Frontal cortex (tissue), 4 donors: ENCODE measurements at regions not wholly inside any gene's neighbourhood (a gene's known extent, or its start where the extent isn't known, plus 50 kb on each side); places are given as distances from the start of the nearest gene placed in this dataset. TPM values are rescaled to one million over a fixed set of nuclear protein-coding genes. Genes with fewer than 3 reads are reported as not detected.
A peak's percentile ranks its signal among the peaks of the same experiment; 100 is the strongest.
"Not testable (repeated sequence)": the region's sequence is repeated elsewhere in the genome, so short reads cannot be mapped to it uniquely, and the experiment has no call there.

Source experiments
- DNase-seq, 2 donors: peaks; one replicate each; pipeline ENCODE4 v3.0.0; 2012; ENCODE audit warnings: low spot score in 2 of 2
- FAIRE-seq: peaks from 2 replicates; lab custom pipeline; 2012; peaks lifted over from hg19 to GRCh38; lab: Jason Lieb, UNC
- small RNA-seq: library from RNA; depleted of rRNA; stranded (forward); fragments of <200 nt; gene quantifications from one replicate; pipeline ENCODE3, GENCODE V24; 2014
- donor health status: control.
- donor health status: control.
- donor health status: control.

DNA sequence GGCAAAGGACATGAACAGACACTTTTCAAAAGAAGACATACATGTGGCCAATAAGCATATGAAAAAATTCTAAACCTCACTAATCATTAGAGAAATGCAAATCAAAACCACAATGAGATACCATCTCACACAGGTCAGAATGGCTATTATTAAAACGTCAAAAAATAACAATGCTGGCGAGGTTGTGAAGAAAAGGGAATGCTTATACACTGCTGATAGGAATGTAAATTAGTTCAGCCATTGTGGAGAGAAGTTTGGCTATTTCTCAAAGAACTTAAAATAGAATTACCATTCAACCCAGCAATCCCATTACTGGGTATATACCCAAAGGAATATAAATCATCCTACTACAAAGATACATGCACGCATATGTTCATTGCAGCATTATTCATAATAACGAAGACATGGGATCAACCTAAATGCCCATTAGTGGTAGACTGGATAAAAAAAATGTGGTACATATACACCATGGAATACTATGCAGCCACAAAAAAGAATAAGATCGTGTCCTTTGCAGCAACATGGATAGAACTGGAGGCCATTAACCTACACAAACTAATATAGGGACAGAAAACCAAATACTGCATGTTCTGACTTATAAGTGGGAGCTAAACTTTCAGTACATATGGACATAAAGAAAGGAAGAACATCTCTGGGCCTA, 101.7 kb downstream of the KLF5 start:
- not testable (repeated sequence) for FAIRE-seq, DNase-seq

GRCh38 chr13:73158851-73159250, 100.0 kb downstream of the KLF5 start:
- FAIRE-seq (no peak), DNase-seq (no peak)

DNA sequence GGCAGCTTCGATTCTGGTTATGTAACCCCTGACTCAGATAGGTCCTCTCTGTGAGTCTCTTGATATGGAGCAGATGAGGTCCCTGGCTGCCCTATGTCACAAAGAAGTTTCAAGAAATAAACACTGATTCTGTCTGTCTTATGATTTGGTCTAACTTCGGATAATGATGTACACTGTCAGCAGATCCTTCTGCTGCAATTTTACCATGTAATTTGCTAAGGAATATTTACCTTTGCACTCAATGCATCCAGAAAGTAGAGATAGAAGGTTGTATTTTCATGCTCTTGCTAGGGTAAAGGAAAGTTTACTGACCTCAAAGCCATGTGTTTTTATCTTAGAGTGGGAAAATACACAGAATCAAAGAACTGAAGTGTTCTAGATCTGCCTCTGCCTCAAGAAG, 98.2 kb downstream of the KLF5 start:
- FAIRE-seq (no peak), DNase-seq (no peak)

- DNase-seq (no peak), FAIRE-seq (no peak)
These were observed 87.9 kb downstream of the KLF5 start for GRCh38 chr13:73146707-73147106.

- FAIRE-seq (no peak), DNase-seq (peak in 1 of 2 donors; percentile 14)
These were observed 83.3 kb downstream of the KLF5 start for GRCh38 chr13:73142071-73142470.

DNA sequence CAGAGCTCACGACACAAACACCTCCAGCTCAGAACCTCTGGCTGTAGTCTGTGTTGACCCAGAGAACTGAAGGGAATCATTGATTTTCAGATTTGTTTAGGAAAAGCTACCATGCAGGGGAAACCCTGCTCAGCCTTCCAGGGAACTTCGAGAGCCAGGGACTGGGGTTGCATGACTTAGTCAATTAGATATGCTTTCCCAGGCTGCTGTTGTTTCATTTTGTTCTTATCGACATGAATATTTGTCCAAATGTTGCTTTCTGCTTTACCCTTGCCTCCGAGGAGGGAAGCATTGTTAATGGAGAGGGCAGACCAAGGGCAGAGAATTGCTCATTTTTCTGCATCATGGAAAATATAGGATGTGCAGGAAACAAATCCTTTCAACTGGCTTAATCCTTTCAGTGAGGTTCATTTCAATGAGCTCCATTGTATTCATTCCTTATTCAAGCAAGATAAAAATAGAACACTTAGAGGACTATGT, 82.5 kb downstream of the KLF5 start:
- FAIRE-seq (no peak), DNase-seq (no peak)

DNA sequence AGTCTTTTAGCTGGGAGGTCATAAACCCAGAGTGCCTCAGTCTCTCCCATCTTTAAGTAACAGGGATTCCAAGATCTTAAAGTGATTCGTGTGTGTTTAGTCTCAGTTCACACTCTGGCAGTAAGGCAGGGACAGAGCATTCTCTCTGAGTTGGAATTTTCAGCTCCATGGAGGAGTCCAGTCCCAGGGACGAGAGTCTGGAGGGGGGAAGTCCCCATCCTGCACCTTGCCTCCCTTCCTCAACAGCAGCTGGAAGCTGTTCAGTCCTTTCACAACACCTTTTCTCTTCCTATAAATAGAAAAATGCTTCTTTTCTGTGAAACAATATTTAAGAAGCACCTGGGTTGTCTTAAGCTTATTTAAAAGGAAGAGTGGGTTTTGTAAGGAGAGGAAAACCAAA, 82.0 kb downstream of the KLF5 start:
- DNase-seq (no peak), FAIRE-seq (no peak)

- no peak for FAIRE-seq
- DNase-seq, result no peak
These were observed 80.1 kb downstream of the KLF5 start for GRCh38 chr13:73138638-73139491.

DNA sequence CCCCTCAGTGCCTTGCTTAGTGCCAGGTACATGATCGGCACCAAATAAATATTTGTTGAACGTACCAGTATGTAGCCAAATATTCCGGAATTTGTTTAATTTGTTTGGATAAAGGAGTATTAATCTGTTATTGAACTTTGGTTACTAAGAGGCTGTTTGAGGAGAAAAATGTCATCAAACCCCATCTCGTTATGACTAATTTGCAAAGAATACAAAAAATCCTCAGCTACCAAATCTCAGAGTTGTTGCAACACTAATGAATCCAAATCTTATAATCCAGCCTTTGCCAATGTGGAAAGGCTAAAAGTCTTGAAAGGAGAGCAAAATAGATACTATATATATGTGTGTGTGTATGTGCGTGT, 79.5 kb downstream of the KLF5 start:
- DNase-seq, result no peak
- no peak for FAIRE-seq

GRCh38 chr13:73136776-73137175, 78.0 kb downstream of the KLF5 start:
- no peak for FAIRE-seq
- DNase-seq, result no peak

GRCh38 chr13:73133531-73133930, 74.7 kb downstream of the KLF5 start:
- FAIRE-seq (no peak), DNase-seq (no peak)

DNA sequence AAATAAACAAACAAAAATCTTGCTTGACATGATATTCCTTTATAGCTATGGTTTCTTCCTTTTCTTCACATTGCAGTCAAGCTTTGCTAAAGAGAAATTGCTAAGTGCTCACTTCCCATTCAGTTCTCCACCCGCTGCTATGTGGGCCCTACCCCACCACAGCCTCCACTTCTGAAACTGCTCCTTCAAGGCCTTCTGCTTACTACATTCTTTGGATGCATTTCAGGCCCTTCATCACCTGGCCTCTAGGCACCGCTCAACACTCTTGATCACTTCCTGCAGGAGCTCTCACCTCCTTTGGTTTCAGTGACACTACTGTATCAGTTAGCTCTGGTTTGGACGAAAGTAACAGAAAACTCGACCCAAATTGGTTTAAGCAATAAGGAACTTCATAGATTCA, 72.4 kb downstream of the KLF5 start:
- DNase-seq (no peak), FAIRE-seq (no peak)

DNA sequence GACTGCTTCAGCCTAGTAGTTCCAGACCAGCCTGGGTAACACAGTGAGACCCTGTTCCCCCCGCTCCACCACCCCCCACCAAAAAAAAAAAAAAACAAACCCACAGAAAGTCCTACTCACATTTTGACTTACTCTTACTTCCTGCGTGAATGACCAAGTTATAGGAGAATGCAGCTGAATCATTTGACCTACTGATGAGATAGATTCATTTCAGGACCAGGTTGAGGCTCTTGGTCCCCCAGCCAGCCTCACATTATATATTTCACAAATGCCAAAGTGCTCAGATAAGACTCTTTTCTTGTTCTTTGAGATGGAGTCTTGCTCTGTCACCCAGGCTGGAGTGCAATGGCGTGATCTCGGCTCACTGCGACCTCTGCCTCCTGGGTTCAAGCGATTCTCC, 70.2 kb downstream of the KLF5 start:
- DNase-seq, result no peak
- FAIRE-seq, result no peak

Small RNA genes in the stretch of these regions (small RNA-seq; reads per million reads assigned to genes)
- gene AL162376.1 (not detected), gene RNU4-10P (not detected), gene RNY1P8 (not detected)
